CD14-positive monocyte (primary cell): ENCODE measurements at regions not wholly inside any gene's neighbourhood (a gene's known extent, or its start where the extent isn't known, plus 50 kb on each side); places are given as distances from the start of the nearest gene placed in this dataset.

ENCODE experiments used
- DNase-seq, 3 donors: peaks; one replicate each; pipeline ENCODE4 v3.0.0-alpha.2; 2011 to 2022
- H2AFZ ChIP-seq: 2 replicates; pipeline ENCODE4 v1.6.0; 2012; ENCODE audit warnings: mild to moderate bottlenecking, low read depth, low read length, inconsistent platforms; ENCODE audit not compliant: insufficient read depth, poor library complexity, severe bottlenecking
- H3K27ac ChIP-seq, 2 donors: 1 replicate in 1 of 2; 2 replicates in 1 of 2; pipeline ENCODE4 v1.5.1; 2012 to 2013; ENCODE audit warnings: low read length in 2 of 2, control low read depth in 1 of 2, inconsistent platforms in 1 of 2, low read depth in 1 of 2, mild to moderate bottlenecking in 1 of 2
- H3K27me3 ChIP-seq, 2 donors: one replicate each; pipeline versions ENCODE4 v1.6.0 to v1.6.1; 2011 to 2013; ENCODE audit warnings: low read length in 2 of 2; ENCODE audit not compliant: control insufficient read depth in 2 of 2, insufficient read depth in 2 of 2
- H3K36me3 ChIP-seq, 2 donors: replicated peaks in 1 of 2; 1 replicate in 1 of 2; 2 replicates in 1 of 2; pipeline versions ENCODE4 v1.5.1 to v1.6.1; 2012 to 2013; ENCODE audit warnings: low read length in 2 of 2, control low read depth in 1 of 2, inconsistent platforms in 1 of 2, mild to moderate bottlenecking in 1 of 2; ENCODE audit not compliant: insufficient read depth in 2 of 2, control insufficient read depth in 1 of 2
- H3K4me1 ChIP-seq, 2 donors: 1 replicate in 1 of 2; 2 replicates in 1 of 2; pipeline versions ENCODE4 v1.5.1 to v1.6.1; 2012 to 2013; ENCODE audit warnings: low read length in 2 of 2, control low read depth in 1 of 2, inconsistent platforms in 1 of 2, mild to moderate bottlenecking in 1 of 2, moderate library complexity in 1 of 2; ENCODE audit not compliant: insufficient read depth in 2 of 2, control insufficient read depth in 1 of 2
- H3K4me2 ChIP-seq: replicated peaks from 2 replicates; pipeline ENCODE3; 2012; ENCODE audit warnings: low read length, moderate library complexity, mild to moderate bottlenecking; ENCODE audit not compliant: poor library complexity, severe bottlenecking; ENCODE audit errors: extremely low read depth
- H3K4me3 ChIP-seq, 3 experiments: fragments of 200-600 bp in 1 of 3; sonication (generic) in 1 of 3; replicated peaks in 1 of 3; 1 replicate in 2 of 3; 2 replicates in 1 of 3; pipeline ENCODE4 v1.5.1; 2011 to 2013; ENCODE audit warnings: low read length in 3 of 3, mild to moderate bottlenecking in 3 of 3, control low read depth in 2 of 3, low read depth in 2 of 3, inconsistent platforms in 1 of 3, moderate library complexity in 1 of 3
- H3K79me2 ChIP-seq: 2 replicates; pipeline ENCODE4 v1.6.0; 2012; ENCODE audit warnings: mild to moderate bottlenecking, control low read depth, inconsistent platforms, low read length, moderate library complexity; ENCODE audit not compliant: insufficient read depth
- H3K9ac ChIP-seq: 2 replicates; pipeline ENCODE4 v1.6.0; 2017; ENCODE audit warnings: low read length, mild to moderate bottlenecking; ENCODE audit not compliant: insufficient read depth, poor library complexity, severe bottlenecking
- H3K9me3 ChIP-seq, 2 donors: replicated peaks in 1 of 2; 1 replicate in 1 of 2; 2 replicates in 1 of 2; pipeline versions ENCODE4 v1.5.1 to v1.6.1; 2012 to 2013; ENCODE audit warnings: low read length in 2 of 2, control low read depth in 1 of 2; ENCODE audit not compliant: control insufficient read depth in 1 of 2, insufficient read depth in 1 of 2
- H4K20me1 ChIP-seq: 2 replicates; pipeline ENCODE4 v1.6.0; 2012; ENCODE audit warnings: mild to moderate bottlenecking, low read length, control low read depth, moderate library complexity; ENCODE audit not compliant: insufficient read depth
- H3K27ac Mint-ChIP-seq, 7 donors: one replicate each; pipeline ENCODE4 v1.8.0; 2020; ENCODE audit warnings: mild to moderate bottlenecking in 7 of 7, mixed read lengths in 7 of 7, moderate library complexity in 6 of 7, inconsistent platforms in 2 of 7
- H3K27me3 Mint-ChIP-seq, 3 donors: one replicate each; pipeline ENCODE4 v1.8.0; 2021 to 2022; ENCODE audit warnings: low read depth in 3 of 3, mild to moderate bottlenecking in 3 of 3, mixed read lengths in 3 of 3, moderate library complexity in 3 of 3, inconsistent platforms in 1 of 3
- H3K36me3 Mint-ChIP-seq, 2 donors: one replicate each; pipeline ENCODE4 v1.8.0; 2020; ENCODE audit warnings: mixed read lengths in 2 of 2, inconsistent platforms in 1 of 2, mild to moderate bottlenecking in 1 of 2
- H3K4me1 Mint-ChIP-seq: one replicate; pipeline ENCODE4 v1.8.0; 2020; ENCODE audit warnings: mild to moderate bottlenecking, mixed read lengths
- H3K4me3 Mint-ChIP-seq, 2 donors: one replicate each; pipeline ENCODE4 v1.8.0; 2020; ENCODE audit warnings: mild to moderate bottlenecking in 2 of 2, mixed read lengths in 2 of 2, moderate library complexity in 1 of 2
- H3K9me3 Mint-ChIP-seq, 7 donors: one replicate each; pipeline ENCODE4 v1.8.0; 2020 to 2022; ENCODE audit warnings: mixed read lengths in 7 of 7, mild to moderate bottlenecking in 6 of 7, moderate library complexity in 6 of 7, inconsistent platforms in 2 of 7
- WGBS: methylation state at CpG from one replicate; pipeline ENCODE4 v1.1.5; 2013; ENCODE audit warnings: missing lambda C conversion rate; ENCODE audit not compliant: insufficient coverage; 5-methylcytosine and 5-hydroxymethylcytosine counted together
- intact Hi-C, 2 donors: fragments of 100-400 bp; cut with micrococcal nuclease; formaldehyde crosslinking; loops; one replicate each; pipeline versions ENCODE4 v1.15.0 to v1.15.1; 2023
- TF ChIP-seq, protein P1 (sequence below): fragments of 200-600 bp; IDR thresholded peaks from one replicate; pipeline ENCODE4 v1.8.0; 2022; ENCODE audit warnings: antibody characterized with exemption, mild to moderate bottlenecking

DNA sequence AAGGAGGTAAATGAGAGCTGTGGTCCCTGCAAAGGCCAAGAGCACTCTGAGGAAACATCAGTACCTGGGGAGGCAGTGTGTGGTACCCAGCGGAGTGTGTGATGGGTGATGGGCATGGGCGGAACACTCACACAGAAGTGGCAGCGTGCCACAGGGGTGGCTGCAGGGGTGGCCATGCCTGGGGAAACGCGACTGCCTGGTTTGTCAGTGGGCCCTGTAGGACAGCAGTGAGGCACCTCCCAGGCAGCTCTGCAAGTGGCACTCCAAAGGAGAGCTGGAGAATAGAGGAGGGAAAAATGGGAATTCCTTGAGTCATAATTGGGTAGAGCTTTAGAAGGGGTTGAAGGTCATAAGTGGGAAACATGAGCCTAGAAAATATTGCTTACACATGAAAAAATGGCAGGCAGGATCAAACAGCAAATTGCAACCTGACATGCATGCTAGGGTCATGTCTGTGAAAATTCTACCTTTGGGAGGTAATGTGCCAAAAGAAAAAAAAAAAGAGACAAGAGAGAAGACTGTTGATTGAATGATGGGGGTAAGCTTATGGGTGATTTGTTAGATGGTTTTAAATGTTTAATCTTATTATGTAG lies 138.4 kb downstream of the RPLP1 start:
- H3K27ac ChIP-seq, result no peak overlapping the region
- Mint-ChIP-seq H3K27ac (peak overlapping the region in 1 of 7 donors; percentile 45), H3K27me3 (peaks cover 2 to 8% (median 7%) of the 10 kb centered on the region in 3 donors), H3K4me1 (peaks cover 52% of the 10 kb centered on the region), H3K36me3 (peaks cover 2 to 10% of the 10 kb centered on the region in 2 donors), H3K4me3 (no peak overlapping the region), H3K9me3 (peaks cover 0 to 7% (median 0%) of the 10 kb centered on the region in 7 donors)
- H3K9me3 ChIP-seq, result no peaks in the 10 kb centered on the region
- intact Hi-C loops, result no loop called here
- no peak overlapping the region for H3K9ac ChIP-seq
- no peak overlapping the region for H2AFZ ChIP-seq
- DNase-seq, result no peak
- peaks cover 39 to 42% of the 10 kb centered on the region in 2 donors for H3K4me1 ChIP-seq
- H3K27me3 ChIP-seq, result no peaks in the 10 kb centered on the region
- TF ChIP-seq, protein P1, sequence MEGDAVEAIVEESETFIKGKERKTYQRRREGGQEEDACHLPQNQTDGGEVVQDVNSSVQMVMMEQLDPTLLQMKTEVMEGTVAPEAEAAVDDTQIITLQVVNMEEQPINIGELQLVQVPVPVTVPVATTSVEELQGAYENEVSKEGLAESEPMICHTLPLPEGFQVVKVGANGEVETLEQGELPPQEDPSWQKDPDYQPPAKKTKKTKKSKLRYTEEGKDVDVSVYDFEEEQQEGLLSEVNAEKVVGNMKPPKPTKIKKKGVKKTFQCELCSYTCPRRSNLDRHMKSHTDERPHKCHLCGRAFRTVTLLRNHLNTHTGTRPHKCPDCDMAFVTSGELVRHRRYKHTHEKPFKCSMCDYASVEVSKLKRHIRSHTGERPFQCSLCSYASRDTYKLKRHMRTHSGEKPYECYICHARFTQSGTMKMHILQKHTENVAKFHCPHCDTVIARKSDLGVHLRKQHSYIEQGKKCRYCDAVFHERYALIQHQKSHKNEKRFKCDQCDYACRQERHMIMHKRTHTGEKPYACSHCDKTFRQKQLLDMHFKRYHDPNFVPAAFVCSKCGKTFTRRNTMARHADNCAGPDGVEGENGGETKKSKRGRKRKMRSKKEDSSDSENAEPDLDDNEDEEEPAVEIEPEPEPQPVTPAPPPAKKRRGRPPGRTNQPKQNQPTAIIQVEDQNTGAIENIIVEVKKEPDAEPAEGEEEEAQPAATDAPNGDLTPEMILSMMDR, result no peak
- no peaks in the 10 kb centered on the region for H3K36me3 ChIP-seq
- no peak overlapping the region for H3K4me3 ChIP-seq
- no peaks in the 10 kb centered on the region for H3K79me2 ChIP-seq
- no peaks in the 10 kb centered on the region for H4K20me1 ChIP-seq
- WGBS, result 100% methylated on average over 5 of the region's 5 CpGs
- no peak overlapping the region for H3K4me2 ChIP-seq

DNA sequence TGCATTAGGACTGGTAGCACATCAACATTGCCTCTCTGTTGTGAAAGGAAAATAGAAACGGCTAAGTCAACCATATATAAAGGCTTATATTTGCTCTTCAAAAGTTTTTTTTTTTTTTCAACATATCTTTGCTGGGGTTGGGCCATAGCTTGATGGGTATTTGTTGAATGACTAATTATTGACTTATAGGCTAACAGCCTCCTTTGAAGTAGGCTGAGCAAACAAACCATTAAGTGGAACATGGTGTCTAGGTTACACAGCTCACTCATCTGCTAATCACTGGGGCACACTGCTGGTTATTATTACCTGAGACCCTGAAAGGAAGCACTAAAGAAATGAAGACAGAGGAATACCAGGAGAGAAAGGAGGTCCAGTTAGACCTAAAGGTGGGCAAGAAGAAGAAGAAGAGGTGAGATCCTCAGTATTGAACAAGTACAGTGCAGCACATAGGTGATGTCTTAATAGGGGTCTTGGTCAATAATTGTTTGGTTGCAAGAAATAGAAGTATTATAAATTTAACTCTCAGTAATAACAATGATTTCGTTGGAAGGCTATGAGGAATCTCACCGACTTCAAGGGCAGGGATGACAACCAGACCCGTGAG lies 139.4 kb downstream of the RPLP1 start:
- peaks cover 39 to 43% of the 10 kb centered on the region in 2 donors for H3K4me1 ChIP-seq
- H2AFZ ChIP-seq, result no peak overlapping the region
- no peaks in the 10 kb centered on the region for H3K27me3 ChIP-seq
- H3K4me2 ChIP-seq, result no peak overlapping the region
- no peak overlapping the region for H3K9ac ChIP-seq
- no peak overlapping the region for H3K4me3 ChIP-seq
- TF ChIP-seq, protein P1, result no peak
- H3K79me2 ChIP-seq, result no peaks in the 10 kb centered on the region
- no peak overlapping the region for H3K27ac ChIP-seq
- no CpG with 5 or more reads among the region's 4 CpGs for WGBS
- peaks cover 0 to 7% (median 0%) of the 10 kb centered on the region in 7 donors for H3K9me3 Mint-ChIP-seq
- H3K4me1 Mint-ChIP-seq, result peaks cover 53% of the 10 kb centered on the region
- H3K36me3 Mint-ChIP-seq, result peaks cover 2 to 11% of the 10 kb centered on the region in 2 donors
- H3K27me3 Mint-ChIP-seq, result peaks cover 0 to 8% (median 8%) of the 10 kb centered on the region in 3 donors
- no peak overlapping the region for H3K4me3 Mint-ChIP-seq
- intact Hi-C loops, result no loop called here
- H3K36me3 ChIP-seq, result no peaks in the 10 kb centered on the region
- no peaks in the 10 kb centered on the region for H4K20me1 ChIP-seq
- no peaks in the 10 kb centered on the region for H3K9me3 ChIP-seq
- peak overlapping the region in 1 of 7 donors; percentile 16 for H3K27ac Mint-ChIP-seq
- no peak for DNase-seq
